Esophagus squamous epithelium (tissue), 5 donors: ENCODE measurements at regions not wholly inside any gene's neighbourhood (a gene's known extent, or its start where the extent isn't known, plus 50 kb on each side); places are given as distances from the start of the nearest gene placed in this dataset.

Experiments
- DNase-seq: peaks from one replicate; lab custom pipeline; 2025; lab: John Stamatoyannopoulos, UW
- H3K27ac ChIP-seq, 4 donors: fragments of 200-600 bp; sonication (generic); one replicate each; pipeline ENCODE4 v1.5.1; 2016 to 2019; ENCODE audit warnings: mild to moderate bottlenecking in 1 of 4
- H3K27me3 ChIP-seq, 4 donors: fragments of 200-600 bp; sonication (generic); 1 replicate in 3 of 4; 2 replicates in 1 of 4; pipeline versions ENCODE4 v1.5.1 to v1.6.0; 2017 to 2021; ENCODE audit warnings: antibody characterized with exemption in 1 of 4
- H3K36me3 ChIP-seq, 3 donors: fragments of 200-600 bp; sonication (generic); one replicate each; pipeline ENCODE4 v1.5.1; 2016 to 2019
- H3K4me1 ChIP-seq, 3 donors: fragments of 200-600 bp; sonication (generic); one replicate each; pipeline ENCODE4 v1.5.1; 2017 to 2019
- H3K4me3 ChIP-seq, 4 donors: fragments of 200-600 bp; sonication (generic); 1 replicate in 3 of 4; 2 replicates in 1 of 4; pipeline ENCODE4 v1.5.1; 2016 to 2019; ENCODE audit warnings: mild to moderate bottlenecking in 2 of 4, moderate library complexity in 1 of 4
- H3K9me3 ChIP-seq, 3 donors: fragments of 200-600 bp; sonication (generic); one replicate each; pipeline ENCODE4 v1.5.1; 2016 to 2019
- POLR2A ChIP-seq, 4 donors: fragments of 450-650 bp; IDR thresholded peaks; one replicate each; pipeline ENCODE4 v1.6.1; 2017; ENCODE audit warnings: antibody characterized with exemption in 4 of 4, mild to moderate bottlenecking in 4 of 4, moderate library complexity in 3 of 4
- WGBS, 2 donors: methylation state at CpG; one replicate each; pipeline ENCODE4 v1.1.5; 2018; 5-methylcytosine and 5-hydroxymethylcytosine counted together
- intact Hi-C: fragments of 100-400 bp; cut with DNase I; formaldehyde crosslinking; loops from one replicate; pipeline ENCODE4 v1.15.0; 2022
- TF ChIP-seq, protein P1 (sequence below), 6 experiments: fragments of 450-650 bp in 4 of 6; fragments of 200-600 bp in 2 of 6; sonication (generic) in 2 of 6; IDR thresholded peaks; one replicate each; pipeline ENCODE4 v1.5.1; 2016 to 2019; ENCODE audit warnings: antibody characterized with exemption in 6 of 6, mild to moderate bottlenecking in 4 of 6, moderate library complexity in 4 of 6
- donor health status: DM: yes; HTN: yes; CAD: no.

DNA sequence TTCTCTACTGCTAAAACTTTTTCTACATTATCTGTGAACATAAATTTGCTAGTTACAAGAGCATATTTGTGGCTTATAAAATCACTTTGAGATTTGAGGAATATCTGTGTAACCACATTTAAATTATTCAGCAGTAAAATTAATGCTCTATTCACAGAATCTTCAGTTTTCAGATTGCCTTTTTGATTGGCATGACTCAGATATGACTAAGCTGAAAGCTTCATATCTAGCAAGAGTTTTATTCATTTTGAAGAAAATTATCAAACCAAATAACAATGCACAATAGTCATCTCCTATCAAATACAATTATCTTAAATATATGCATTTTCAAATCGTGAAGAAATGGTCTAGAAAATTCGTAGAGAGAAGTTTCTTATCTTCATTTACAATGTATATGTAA lies 1498.2 kb upstream of the B3GALT2 start:
- H3K27ac ChIP-seq, result no peak overlapping the region
- no peak for DNase-seq
- H3K4me1 ChIP-seq, result no peaks in the 10 kb centered on the region
- H3K27me3 ChIP-seq, result no peaks in the 10 kb centered on the region
- intact Hi-C loops, result no loop called here
- TF ChIP-seq POLR2A (IDR thresholded peaks at IDR 0.05), result no peak
- TF ChIP-seq, protein P1, sequence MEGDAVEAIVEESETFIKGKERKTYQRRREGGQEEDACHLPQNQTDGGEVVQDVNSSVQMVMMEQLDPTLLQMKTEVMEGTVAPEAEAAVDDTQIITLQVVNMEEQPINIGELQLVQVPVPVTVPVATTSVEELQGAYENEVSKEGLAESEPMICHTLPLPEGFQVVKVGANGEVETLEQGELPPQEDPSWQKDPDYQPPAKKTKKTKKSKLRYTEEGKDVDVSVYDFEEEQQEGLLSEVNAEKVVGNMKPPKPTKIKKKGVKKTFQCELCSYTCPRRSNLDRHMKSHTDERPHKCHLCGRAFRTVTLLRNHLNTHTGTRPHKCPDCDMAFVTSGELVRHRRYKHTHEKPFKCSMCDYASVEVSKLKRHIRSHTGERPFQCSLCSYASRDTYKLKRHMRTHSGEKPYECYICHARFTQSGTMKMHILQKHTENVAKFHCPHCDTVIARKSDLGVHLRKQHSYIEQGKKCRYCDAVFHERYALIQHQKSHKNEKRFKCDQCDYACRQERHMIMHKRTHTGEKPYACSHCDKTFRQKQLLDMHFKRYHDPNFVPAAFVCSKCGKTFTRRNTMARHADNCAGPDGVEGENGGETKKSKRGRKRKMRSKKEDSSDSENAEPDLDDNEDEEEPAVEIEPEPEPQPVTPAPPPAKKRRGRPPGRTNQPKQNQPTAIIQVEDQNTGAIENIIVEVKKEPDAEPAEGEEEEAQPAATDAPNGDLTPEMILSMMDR (IDR thresholded peaks at IDR 0.05), result no peak
- H3K4me3 ChIP-seq, result no peak overlapping the region
- WGBS, 2 donors, result 59 to 63% methylated on average over 2 of the region's 2 CpGs
- H3K9me3 ChIP-seq, result no peaks in the 10 kb centered on the region
- no peaks in the 10 kb centered on the region for H3K36me3 ChIP-seq

DNA sequence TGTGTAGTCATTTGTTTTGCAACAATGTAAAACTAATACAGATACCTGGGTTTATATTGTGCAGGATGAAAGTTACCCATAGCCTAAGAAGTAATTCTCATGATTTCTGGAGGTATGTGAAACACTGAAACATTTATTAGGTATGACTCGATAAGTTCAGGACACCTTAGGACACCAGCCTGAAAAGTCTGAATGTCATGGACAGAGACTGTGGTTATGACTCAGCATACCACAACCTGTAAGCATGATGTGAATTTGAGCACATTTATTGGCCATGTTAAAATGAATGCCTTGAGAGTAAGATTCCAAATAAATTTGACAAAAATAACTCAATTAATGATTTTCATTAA lies 1471.7 kb upstream of the B3GALT2 start:
- no peak for DNase-seq

DNA sequence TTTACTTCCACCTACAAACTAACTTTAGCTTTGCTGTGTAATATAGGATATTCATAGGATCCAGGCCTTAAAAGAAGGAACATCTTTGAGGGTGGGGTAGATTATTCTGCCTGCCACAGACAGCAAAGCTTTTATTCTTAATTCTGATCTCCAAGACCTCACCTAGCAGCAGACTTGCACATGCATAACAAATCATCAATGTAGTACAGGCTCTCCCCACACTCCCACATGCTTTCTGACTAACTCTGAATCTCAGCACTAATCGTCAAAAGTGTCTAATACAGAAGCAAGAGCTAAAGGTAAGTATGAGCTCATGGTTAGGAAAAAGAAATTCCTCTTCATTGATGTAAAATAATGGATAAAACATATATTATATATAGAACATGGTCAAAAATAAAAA lies 1468.5 kb upstream of the B3GALT2 start:
- H3K4me3 ChIP-seq, result no peak overlapping the region
- 78 to 85% methylated on average over 1 of the region's 1 CpG for WGBS, 2 donors
- TF ChIP-seq, protein P1 (IDR thresholded peaks at IDR 0.05), result no peak
- TF ChIP-seq POLR2A (IDR thresholded peaks at IDR 0.05), result no peak
- no peaks in the 10 kb centered on the region for H3K36me3 ChIP-seq
- H3K4me1 ChIP-seq, result no peaks in the 10 kb centered on the region
- no peak for DNase-seq
- no peaks in the 10 kb centered on the region for H3K27me3 ChIP-seq
- H3K27ac ChIP-seq, result no peak overlapping the region
- H3K9me3 ChIP-seq, result no peaks in the 10 kb centered on the region
- intact Hi-C loops, result no loop called here

More for the DNA sequence above, 1471.7 kb upstream of the B3GALT2 start:
- TF ChIP-seq, protein P1 (IDR thresholded peaks at IDR 0.05), result no peak
- TF ChIP-seq POLR2A (IDR thresholded peaks at IDR 0.05), result no peak
- Histone ChIP-seq H3K4me3 (no peak overlapping the region), H3K27ac (no peak overlapping the region), H3K27me3 (no peaks in the 10 kb centered on the region), H3K36me3 (no peaks in the 10 kb centered on the region), H3K9me3 (no peaks in the 10 kb centered on the region), H3K4me1 (no peaks in the 10 kb centered on the region)
- WGBS, 2 donors, result 56 to 72% methylated on average over 1 of the region's 1 CpG
- intact Hi-C loops, result no loop called here

GRCh38 chr1:194653385-194653784 lies 1467.0 kb upstream of the B3GALT2 start:
- Histone ChIP-seq H3K27ac (no peak overlapping the region), H3K27me3 (no peaks in the 10 kb centered on the region), H3K4me3 (no peak overlapping the region), H3K4me1 (no peaks in the 10 kb centered on the region), H3K9me3 (no peaks in the 10 kb centered on the region), H3K36me3 (no peaks in the 10 kb centered on the region)
- WGBS, 2 donors, result 39 to 46% methylated on average over 1 of the region's 1 CpG
- no peak for DNase-seq
- intact Hi-C loops, result no loop called here
- no peak for TF ChIP-seq POLR2A (IDR thresholded peaks at IDR 0.05)
- TF ChIP-seq, protein P1 (IDR thresholded peaks at IDR 0.05), result no peak

DNA sequence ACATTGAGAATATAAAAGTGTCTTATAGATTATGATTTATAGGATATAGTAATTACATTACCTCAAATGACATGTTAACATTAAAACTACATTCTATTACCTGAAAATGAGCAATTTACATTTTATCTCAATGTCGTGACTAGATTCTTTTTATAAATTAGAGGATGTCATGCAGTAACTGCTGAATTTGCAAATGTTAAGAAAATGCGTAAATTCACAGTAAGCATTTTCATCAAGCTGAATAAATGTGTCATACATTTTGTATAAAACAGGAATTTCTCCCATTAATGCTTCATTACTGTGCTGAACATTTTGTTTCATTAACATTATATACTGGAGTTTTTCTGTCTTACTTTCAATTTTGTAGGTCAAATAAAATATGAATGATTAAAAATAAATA lies 1460.7 kb upstream of the B3GALT2 start:
- no peak for TF ChIP-seq POLR2A (IDR thresholded peaks at IDR 0.05)
- TF ChIP-seq, protein P1 (IDR thresholded peaks at IDR 0.05), result no peak
- 73 to 75% methylated on average over 2 of the region's 2 CpGs for WGBS, 2 donors
- no peak overlapping the region for H3K4me3 ChIP-seq
- intact Hi-C loops, result no loop called here
- H3K4me1 ChIP-seq, result no peaks in the 10 kb centered on the region
- DNase-seq, result no peak
- no peaks in the 10 kb centered on the region for H3K9me3 ChIP-seq
- H3K36me3 ChIP-seq, result no peaks in the 10 kb centered on the region
- no peak overlapping the region for H3K27ac ChIP-seq
- no peaks in the 10 kb centered on the region for H3K27me3 ChIP-seq
